KG1 (cell line): ENCODE measurements at regions not wholly inside any gene's neighbourhood (a gene's known extent, or its start where the extent isn't known, plus 50 kb on each side); places are given as distances from the start of the nearest gene placed in this dataset.
"Not testable (repeated sequence)": the region's sequence is repeated elsewhere in the genome, so short reads cannot be mapped to it uniquely, and the experiment has no call there.

Experiments
- DNase-seq: peaks from one replicate; lab custom pipeline; 2025; lab: John Stamatoyannopoulos, UW

GRCh38 chr7:56466607-56467525 is 350.6 kb upstream of the NUPR2 start:
- DNase-seq, result not testable (repeated sequence)

DNA sequence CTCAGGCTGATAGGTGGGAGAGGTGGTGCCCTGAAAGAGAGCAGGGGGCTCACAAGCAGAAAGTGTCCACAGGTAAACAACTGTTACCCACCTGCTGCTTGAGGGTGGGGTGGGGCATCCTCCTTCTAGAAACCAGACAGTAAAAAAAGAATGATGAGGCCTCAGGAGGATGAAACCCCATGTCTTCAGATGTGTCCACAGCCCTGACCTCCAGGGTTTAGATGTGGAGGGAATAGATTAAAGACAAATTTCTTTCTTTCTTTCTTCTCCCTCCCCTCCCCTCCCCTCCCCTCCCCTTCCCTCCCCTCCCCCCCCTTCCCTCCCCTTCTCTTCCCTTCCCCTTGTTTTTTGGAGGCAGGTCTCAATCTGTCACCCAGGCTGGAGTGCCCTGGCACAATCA is 333.5 kb upstream of the NUPR2 start:
- DNase-seq, result no peak

- peak; percentile 67 for DNase-seq
Observed at GRCh38 chr7:56447864-56448693, 331.9 kb upstream of the NUPR2 start.

DNA sequence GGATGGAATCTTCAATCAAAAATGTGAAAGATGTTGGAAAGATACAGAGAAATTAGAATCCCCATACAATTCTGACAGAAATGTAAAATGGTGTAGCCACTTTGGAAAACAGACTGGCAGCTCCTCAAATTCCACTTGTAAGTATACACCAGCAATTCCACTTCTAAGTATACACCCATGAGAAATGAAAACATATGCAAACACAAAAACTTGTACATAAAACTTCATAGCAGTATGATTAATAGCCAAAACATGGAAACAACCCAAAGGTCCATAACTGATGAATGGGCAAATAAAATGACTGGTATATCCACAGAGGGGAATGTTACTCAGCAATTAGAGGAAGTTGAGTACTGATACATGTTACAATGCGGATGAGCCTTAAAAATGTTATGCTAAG is 304.3 kb upstream of the NUPR2 start:
- not testable (repeated sequence) for DNase-seq

- DNase-seq, result no peak
Observed at GRCh38 chr7:56375173-56375572, 259.0 kb upstream of the NUPR2 start.

GRCh38 chr7:56374666-56375065 is 258.4 kb upstream of the NUPR2 start:
- DNase-seq, result not testable (repeated sequence)

- not testable (repeated sequence) for DNase-seq
Observed at GRCh38 chr7:56373314-56373713, 257.1 kb upstream of the NUPR2 start.

GRCh38 chr7:56371792-56372191 is 255.6 kb upstream of the NUPR2 start:
- DNase-seq, result not testable (repeated sequence)

- not testable (repeated sequence) for DNase-seq
Observed at GRCh38 chr7:56370208-56370872, 254.1 kb upstream of the NUPR2 start.

- DNase-seq, result not testable (repeated sequence)
Observed at GRCh38 chr7:56367914-56368313, 251.7 kb upstream of the NUPR2 start.

DNA sequence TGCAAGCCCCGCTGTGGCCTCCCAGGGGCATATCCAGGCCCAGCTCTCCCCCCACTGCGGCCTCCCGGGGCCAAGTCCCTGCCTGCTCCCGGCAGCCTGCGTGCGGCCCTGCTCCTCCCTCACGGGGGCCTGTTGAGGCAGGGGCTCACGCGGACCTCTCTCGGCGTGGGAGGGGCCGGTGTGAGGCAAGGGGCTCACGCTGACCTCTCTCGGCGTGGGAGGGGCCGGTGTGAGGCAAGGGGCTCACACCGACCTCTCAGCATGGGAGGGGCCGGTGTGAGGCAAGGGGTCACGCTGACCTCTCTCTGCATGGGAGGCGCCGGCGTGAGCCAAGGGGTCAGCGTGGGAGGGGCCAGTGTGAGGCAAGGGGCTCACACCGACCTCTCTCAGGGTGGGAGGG is 251.2 kb upstream of the NUPR2 start:
- DNase-seq, result not testable (repeated sequence)

- DNase-seq, result not testable (repeated sequence)
Observed at GRCh38 chr7:56366701-56367100, 250.5 kb upstream of the NUPR2 start.

- not testable (repeated sequence) for DNase-seq
Observed at GRCh38 chr7:56352576-56352975, 236.4 kb upstream of the NUPR2 start.

- not testable (repeated sequence) for DNase-seq
Observed at GRCh38 chr7:56351181-56351580, 235.0 kb upstream of the NUPR2 start.

- not testable (repeated sequence) for DNase-seq
Observed at GRCh38 chr7:56348311-56348710, 232.1 kb upstream of the NUPR2 start.

GRCh38 chr7:56328327-56328726 is 212.1 kb upstream of the NUPR2 start:
- DNase-seq, result not testable (repeated sequence)

DNA sequence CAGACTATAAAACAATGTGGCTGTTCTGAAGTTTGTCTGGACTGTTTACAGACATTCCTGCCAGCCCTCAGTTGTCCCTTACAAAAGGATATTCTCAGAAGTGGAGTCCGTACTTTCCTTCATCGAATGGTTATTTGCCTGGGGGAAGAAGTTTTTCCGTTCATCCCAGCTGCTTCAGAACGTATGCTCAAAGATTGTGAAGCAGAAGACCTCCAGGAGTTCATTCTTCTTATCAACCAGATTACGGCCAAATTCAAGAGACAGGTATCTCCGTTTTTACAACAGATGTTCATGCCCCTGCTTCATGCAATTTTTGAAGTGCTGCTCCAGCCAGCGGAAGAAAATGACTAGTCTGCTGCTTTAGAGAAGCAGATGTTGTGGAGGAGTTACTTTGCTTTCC is 174.3 kb upstream of the NUPR2 start:
- DNase-seq, result no peak

- DNase-seq, result no peak
Observed at GRCh38 chr7:56287429-56288138, 171.4 kb upstream of the NUPR2 start.

- DNase-seq, result no peak
Observed at GRCh38 chr7:56256108-56256507, 139.9 kb upstream of the NUPR2 start.

DNA sequence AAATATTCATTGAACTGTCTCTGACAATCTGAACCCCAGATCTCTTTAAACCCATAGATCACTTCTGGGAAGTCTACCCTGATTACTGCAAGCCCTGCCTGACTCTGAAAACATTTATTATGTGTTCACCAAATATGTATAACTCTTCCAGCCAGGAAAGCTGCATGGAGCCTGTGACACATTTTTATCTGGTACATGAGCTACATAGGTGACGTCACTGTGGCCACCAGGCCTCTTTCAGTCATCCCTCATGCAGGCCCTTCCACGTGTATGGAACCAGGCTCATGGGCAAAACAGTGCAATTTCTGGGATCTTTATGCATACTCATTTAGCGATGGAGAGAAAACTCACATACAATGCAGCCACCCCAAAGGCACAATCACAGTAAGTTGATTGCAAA is 133.9 kb upstream of the NUPR2 start:
- no peak for DNase-seq

DNA sequence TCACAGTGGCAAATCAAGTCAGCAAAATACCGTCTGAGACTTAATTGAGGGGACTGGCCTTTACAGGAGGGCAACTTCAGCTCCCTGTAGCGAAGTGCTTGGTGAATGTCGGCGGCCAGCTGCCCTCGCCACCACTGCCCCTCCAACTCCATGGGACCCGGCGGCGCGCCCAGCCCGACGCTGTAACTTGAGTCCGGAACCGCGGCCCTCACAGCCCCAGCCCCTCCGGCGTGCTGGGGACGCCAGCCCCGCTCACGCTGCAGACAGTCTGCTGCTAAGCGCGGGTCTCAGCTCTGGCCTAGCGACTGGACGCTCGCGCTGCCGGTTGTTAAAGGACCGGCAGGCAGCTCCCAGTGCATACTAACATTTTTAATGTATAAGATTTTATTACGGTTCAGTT is 113.4 kb upstream of the NUPR2 start:
- DNase-seq, result no peak

GRCh38 chr7:56222866-56223265 is 106.6 kb upstream of the NUPR2 start:
- DNase-seq, result no peak
